SK-N-SH (cell line): ENCODE measurements at regions not wholly inside any gene's neighbourhood (a gene's known extent, or its start where the extent isn't known, plus 50 kb on each side); places are given as distances from the start of the nearest gene placed in this dataset.

Experiments
- CTCF ChIA-PET: fragments of 300-600, 350-600 bp; formaldehyde crosslinking; extraction: SDS; loops from one replicate; lab custom pipeline; 2021; lab: Yijun Ruan, JAX
- POLR2A ChIA-PET: fragments of 350-600 bp; sonication (Branson Sonifier 250); formaldehyde crosslinking; extraction: SDS; loops from one replicate; lab custom pipeline; 2020; ENCODE audit warnings: antibody characterized with exemption, inconsistent platforms; lab: Yijun Ruan, JAX
- DNase-seq: peaks from one replicate; pipeline ENCODE4 v3.0.0; 2012
- H2AFZ ChIP-seq: fragments of 200-600 bp; sonication (generic); 2 replicates; pipeline ENCODE4 v1.8.1; 2016; ENCODE audit warnings: antibody characterized with exemption, mild to moderate bottlenecking, low read depth
- H3F3A ChIP-seq: fragments of 200-600 bp; sonication (generic); replicated peaks from 2 replicates; pipeline ENCODE3; 2016; ENCODE audit warnings: antibody characterized with exemption, mild to moderate bottlenecking; ENCODE audit not compliant: insufficient read depth
- H3K27ac ChIP-seq, 2 experiments: fragments of 200-500 bp in 1 of 2; fragments of 200-600 bp in 1 of 2; sonication (Bioruptor generic) in 1 of 2; sonication (generic), shearing (Covaris generic) in 1 of 2; 2 replicates each; pipeline versions ENCODE4 v1.5.1 to v1.6.1; 2014 to 2016; ENCODE audit warnings: low read depth in 2 of 2, inconsistent platforms in 1 of 2, low read length in 1 of 2, mild to moderate bottlenecking in 1 of 2, mixed read lengths in 1 of 2
- H3K27me3 ChIP-seq: fragments of 200-600 bp; sonication (generic), shearing (Covaris generic); 2 replicates; pipeline ENCODE4 v1.6.1; 2016; ENCODE audit warnings: mixed run types; ENCODE audit not compliant: insufficient read depth
- H3K36me3 ChIP-seq, 2 experiments: fragments of 200-500 bp in 1 of 2; fragments of 200-600 bp in 1 of 2; sonication (Bioruptor generic) in 1 of 2; sonication (generic) in 1 of 2; replicated peaks in 1 of 2; 2 replicates each; pipeline versions ENCODE3 to v1.5.1; 2014 to 2016; ENCODE audit warnings: low read length in 1 of 2, mild to moderate bottlenecking in 1 of 2; ENCODE audit not compliant: insufficient read depth in 2 of 2, control insufficient read depth in 1 of 2
- H3K4me1 ChIP-seq, 2 experiments: fragments of 200-500 bp in 1 of 2; fragments of 200-600 bp in 1 of 2; sonication (Bioruptor generic) in 1 of 2; sonication (generic), shearing (Covaris generic) in 1 of 2; 2 replicates each; pipeline versions ENCODE4 v1.5.1 to v1.6.1; 2014 to 2016; ENCODE audit warnings: low read depth in 1 of 2, low read length in 1 of 2, mixed run types in 1 of 2; ENCODE audit not compliant: insufficient read depth in 2 of 2, control insufficient read depth in 1 of 2
- H3K4me2 ChIP-seq: fragments of 200-600 bp; sonication (generic), shearing (Covaris generic); 2 replicates; pipeline ENCODE4 v1.6.1; 2017; ENCODE audit warnings: mixed run types
- H3K4me3 ChIP-seq, 2 experiments: fragments of 200-500 bp in 1 of 2; fragments of 200-600 bp in 1 of 2; sonication (Bioruptor generic) in 1 of 2; sonication (generic), shearing (Covaris generic) in 1 of 2; 2 replicates each; pipeline versions ENCODE4 v1.5.1 to v1.8.1; 2014 to 2016; ENCODE audit warnings: low read depth in 2 of 2, inconsistent platforms in 1 of 2, low read length in 1 of 2, mild to moderate bottlenecking in 1 of 2, mixed read lengths in 1 of 2, moderate library complexity in 1 of 2
- H3K79me2 ChIP-seq: fragments of 200-600 bp; sonication (generic); 2 replicates; pipeline ENCODE4 v1.8.1; 2017; ENCODE audit warnings: mild to moderate bottlenecking; ENCODE audit not compliant: insufficient read depth
- H3K9ac ChIP-seq: fragments of 200-600 bp; sonication (generic); 2 replicates; pipeline ENCODE4 v1.6.1; 2017; ENCODE audit warnings: mixed run types
- H3K9me2 ChIP-seq: fragments of 200-600 bp; sonication (generic); 2 replicates; pipeline ENCODE4 v1.6.1; 2017; ENCODE audit warnings: mixed run types
- H3K9me3 ChIP-seq: fragments of 200-600 bp; sonication (generic); 2 replicates; pipeline ENCODE4 v1.6.1; 2017; ENCODE audit warnings: mixed run types, mild to moderate bottlenecking, moderate library complexity
- H4K20me1 ChIP-seq: fragments of 200-600 bp; sonication (generic); 2 replicates; pipeline ENCODE4 v1.6.1; 2017; ENCODE audit warnings: mild to moderate bottlenecking, mixed run types; ENCODE audit not compliant: insufficient read depth
- CHD2 ChIP-seq: fragments of 150-350 bp; IDR thresholded peaks from 2 replicates; pipeline ENCODE4 v1.6.1; 2018; ENCODE audit warnings: low read length; ENCODE audit not compliant: partially characterized antibody
- FOSL2 ChIP-seq: IDR thresholded peaks from 2 replicates; pipeline ENCODE4 v1.4.0; 2012; ENCODE audit warnings: low read depth, mild to moderate bottlenecking, moderate library complexity, borderline replicate concordance
- GATA2 ChIP-seq: sonication (generic); formaldehyde crosslinking; IDR thresholded peaks from 2 replicates; pipeline ENCODE4 v1.5.0; 2020; ENCODE audit warnings: mild to moderate bottlenecking, missing genetic modification reagents
- RAD21 ChIP-seq: IDR thresholded peaks from 2 replicates; pipeline ENCODE4 v1.6.1; 2012; ENCODE audit warnings: mild to moderate bottlenecking, low read length
- RCOR1 ChIP-seq: fragments of 150-350 bp; IDR thresholded peaks from 2 replicates; pipeline ENCODE4 v1.6.1; 2017; ENCODE audit warnings: antibody characterized with exemption, low read length
- TCF12 ChIP-seq: IDR thresholded peaks from 2 replicates; pipeline ENCODE4 v1.4.0; 2012
- YY1 ChIP-seq: IDR thresholded peaks from 2 replicates; pipeline ENCODE4 v1.4.0; 2012; ENCODE audit warnings: low read depth, mild to moderate bottlenecking
- WGBS: methylation state at CpG from one replicate; pipeline ENCODE4 v1.1.6; 2017; ENCODE audit warnings: low lambda C conversion rate; 5-methylcytosine and 5-hydroxymethylcytosine counted together
- TF ChIP-seq, protein P1 (sequence below): IDR thresholded peaks from 2 replicates; pipeline ENCODE4 v1.4.0; 2012; ENCODE audit warnings: low read depth
- TF ChIP-seq, protein P2 (sequence below): IDR thresholded peaks from 2 replicates; pipeline ENCODE4 v1.4.0; 2012; ENCODE audit warnings: low read depth, borderline replicate concordance

DNA sequence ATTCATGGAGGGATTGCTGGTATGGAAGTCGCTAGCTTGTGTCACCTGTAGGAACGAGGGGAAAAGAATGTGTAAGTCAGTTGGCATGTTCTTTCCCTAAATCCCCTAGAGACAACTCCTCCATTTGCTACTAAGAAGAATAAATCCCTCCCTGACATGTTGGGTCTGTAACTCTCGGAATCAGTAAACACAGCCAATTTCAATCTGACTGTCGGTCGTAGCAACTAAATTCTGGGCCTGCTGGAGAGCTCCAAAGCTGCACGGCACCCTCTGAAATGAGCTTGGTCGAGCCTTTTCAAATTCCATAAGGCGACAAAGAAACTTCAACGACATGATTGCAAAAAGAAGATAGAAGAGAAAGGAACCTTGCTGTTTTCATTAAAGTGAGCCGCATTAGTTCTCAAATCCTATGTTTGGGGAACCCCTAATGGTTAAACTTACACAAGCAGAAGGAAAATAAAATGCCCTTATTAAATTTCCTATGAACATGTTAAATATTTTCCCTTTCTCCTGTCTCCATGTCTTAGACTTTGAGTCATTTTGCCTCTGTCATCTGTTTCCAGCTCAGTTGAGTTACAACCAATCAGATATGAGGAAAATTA, 735.8 kb upstream of the WWC1 start:
- TF ChIP-seq RAD21 (peak; percentile 39), GATA2 (no peak)
- Histone ChIP-seq H3K4me2 (no peak overlapping the region), H3K79me2 (no peaks in the 10 kb centered on the region), H3F3A (no peaks in the 10 kb centered on the region), H3K9me2 (no peaks in the 10 kb centered on the region), H3K9ac (no peak overlapping the region), H4K20me1 (no peaks in the 10 kb centered on the region), H3K36me3 (no peaks in the 10 kb centered on the region), H2AFZ (no peak overlapping the region), H3K9me3 (no peaks in the 10 kb centered on the region), H3K27ac (no peak overlapping the region), H3K27me3 (no peaks in the 10 kb centered on the region), H3K4me3 (no peak overlapping the region), H3K4me1 (no peaks in the 10 kb centered on the region; a peak in 1 of 4 replicates)
- DNase-seq = no peak
- WGBS = 60% methylated on average over 10 of the region's 10 CpGs
- POLR2A ChIA-PET = no interaction called here
- CTCF ChIA-PET = interaction anchor here (0.8 to 2.5 kb wide), 3 partner anchors 10 to 505 kb away, joined by 3 to 13 read pairs (median 3); no protein-coding TSS in a partner anchor

DNA sequence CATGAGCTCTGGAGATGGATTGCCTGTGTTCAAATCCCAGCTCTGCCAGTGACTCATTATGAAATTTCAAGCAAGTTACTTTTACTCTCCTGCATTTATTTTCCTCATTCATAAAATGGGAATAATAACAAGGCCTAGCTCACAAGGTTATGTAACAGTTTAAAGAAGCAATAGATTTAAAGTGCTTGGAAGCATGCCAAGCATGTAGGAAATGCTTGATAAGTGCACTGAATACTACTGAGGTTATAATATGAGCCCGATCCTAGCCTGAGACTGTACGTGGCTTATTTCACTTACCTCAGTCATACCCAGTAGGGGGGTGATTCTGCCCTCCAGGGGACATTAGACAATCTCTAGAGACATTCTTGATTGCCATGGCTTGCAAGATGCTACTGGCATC, 734.1 kb upstream of the WWC1 start:
- TF ChIP-seq CHD2 (no peak), RCOR1 (no peak), FOSL2 (no peak), YY1 (no peak)
- TF ChIP-seq, protein P1, sequence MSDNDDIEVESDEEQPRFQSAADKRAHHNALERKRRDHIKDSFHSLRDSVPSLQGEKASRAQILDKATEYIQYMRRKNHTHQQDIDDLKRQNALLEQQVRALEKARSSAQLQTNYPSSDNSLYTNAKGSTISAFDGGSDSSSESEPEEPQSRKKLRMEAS = no peak
- TF ChIP-seq, protein P2, sequence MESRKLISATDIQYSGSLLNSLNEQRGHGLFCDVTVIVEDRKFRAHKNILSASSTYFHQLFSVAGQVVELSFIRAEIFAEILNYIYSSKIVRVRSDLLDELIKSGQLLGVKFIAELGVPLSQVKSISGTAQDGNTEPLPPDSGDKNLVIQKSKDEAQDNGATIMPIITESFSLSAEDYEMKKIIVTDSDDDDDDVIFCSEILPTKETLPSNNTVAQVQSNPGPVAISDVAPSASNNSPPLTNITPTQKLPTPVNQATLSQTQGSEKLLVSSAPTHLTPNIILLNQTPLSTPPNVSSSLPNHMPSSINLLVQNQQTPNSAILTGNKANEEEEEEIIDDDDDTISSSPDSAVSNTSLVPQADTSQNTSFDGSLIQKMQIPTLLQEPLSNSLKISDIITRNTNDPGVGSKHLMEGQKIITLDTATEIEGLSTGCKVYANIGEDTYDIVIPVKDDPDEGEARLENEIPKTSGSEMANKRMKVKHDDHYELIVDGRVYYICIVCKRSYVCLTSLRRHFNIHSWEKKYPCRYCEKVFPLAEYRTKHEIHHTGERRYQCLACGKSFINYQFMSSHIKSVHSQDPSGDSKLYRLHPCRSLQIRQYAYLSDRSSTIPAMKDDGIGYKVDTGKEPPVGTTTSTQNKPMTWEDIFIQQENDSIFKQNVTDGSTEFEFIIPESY = no peak
- Histone ChIP-seq H3K4me2 (no peak overlapping the region), H4K20me1 (no peaks in the 10 kb centered on the region), H3F3A (no peaks in the 10 kb centered on the region), H3K9me3 (no peaks in the 10 kb centered on the region), H3K4me3 (no peak overlapping the region), H3K9ac (no peak overlapping the region), H3K79me2 (no peaks in the 10 kb centered on the region), H3K4me1 (no peaks in the 10 kb centered on the region; a peak in 1 of 4 replicates), H3K27ac (no peak overlapping the region), H2AFZ (no peak overlapping the region), H3K27me3 (no peaks in the 10 kb centered on the region), H3K9me2 (no peaks in the 10 kb centered on the region), H3K36me3 (no peaks in the 10 kb centered on the region)
- CTCF ChIA-PET = no interaction called here
- POLR2A ChIA-PET = no interaction called here
- 71% methylated on average over 2 of the region's 2 CpGs for WGBS
- DNase-seq = no peak

DNA sequence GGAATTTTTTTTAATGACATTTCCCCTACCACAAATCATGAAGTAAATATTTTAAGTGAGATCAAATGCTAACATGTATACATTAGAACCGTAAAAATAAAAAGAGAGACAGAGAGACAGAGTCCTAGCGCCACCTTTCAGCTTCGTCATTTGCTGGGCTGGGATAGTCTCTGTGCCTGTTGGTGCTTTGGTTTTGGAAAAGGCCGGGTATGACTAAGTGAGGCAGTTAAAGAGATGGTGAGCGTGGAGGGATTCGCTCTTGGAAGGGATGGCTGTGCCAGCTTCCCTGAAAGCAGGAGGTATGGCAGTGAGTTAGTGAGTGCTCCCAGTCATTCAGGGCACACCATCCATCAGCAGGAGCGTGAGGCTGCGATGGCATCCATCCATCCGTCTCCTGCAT, 729.6 kb upstream of the WWC1 start:
- H4K20me1 ChIP-seq = no peaks in the 10 kb centered on the region
- no peaks in the 10 kb centered on the region for H3K36me3 ChIP-seq
- H2AFZ ChIP-seq = no peak overlapping the region
- H3K9me3 ChIP-seq = no peaks in the 10 kb centered on the region
- H3K9ac ChIP-seq = no peak overlapping the region
- CTCF ChIA-PET = interaction anchor here (1.3 to 2.0 kb wide), 2 partner anchors 9 to 513 kb away, joined by 4 to 6 read pairs; no protein-coding TSS in a partner anchor
- WGBS = 70% methylated on average over 9 of the region's 9 CpGs
- H3K27ac ChIP-seq = no peak overlapping the region
- no peaks in the 10 kb centered on the region for H3F3A ChIP-seq
- POLR2A ChIA-PET = no interaction called here
- no peak overlapping the region for H3K4me3 ChIP-seq
- no peaks in the 10 kb centered on the region for H3K9me2 ChIP-seq
- no peaks in the 10 kb centered on the region for H3K27me3 ChIP-seq
- H3K79me2 ChIP-seq = no peaks in the 10 kb centered on the region
- TF ChIP-seq, protein P2 = no peak
- TF ChIP-seq CHD2 (no peak), RAD21 (peak; percentile 22; the same call in 1 of the 2 replicates), TCF12 (no peak)
- TF ChIP-seq, all 33 proteins: peak for 1
- no peak for DNase-seq
- H3K4me2 ChIP-seq = no peak overlapping the region
- no peaks in the 10 kb centered on the region; a peak in 1 of 4 replicates for H3K4me1 ChIP-seq
